NT2/D1 (cell line): ENCODE measurements at regions not wholly inside any gene's neighbourhood (a gene's known extent, or its start where the extent isn't known, plus 50 kb on each side); places are given as distances from the start of the nearest gene placed in this dataset.
"Not testable (repeated sequence)": the region's sequence is repeated elsewhere in the genome, so short reads cannot be mapped to it uniquely, and the experiment has no call there.

ENCODE experiments used
- DNase-seq: peaks from one replicate; pipeline ENCODE4 v3.0.0-alpha.2; 2011; ENCODE audit warnings: low read depth, low spot score
- H3K27me3 ChIP-seq: 2 replicates; pipeline ENCODE4 v1.6.0; 2011; ENCODE audit warnings: mild to moderate bottlenecking; ENCODE audit not compliant: insufficient read length, insufficient read depth
- H3K36me3 ChIP-seq: 2 replicates; pipeline ENCODE4 v1.6.1; 2011; ENCODE audit warnings: mild to moderate bottlenecking, low read length, mixed read lengths; ENCODE audit not compliant: insufficient read depth, insufficient read length
- H3K4me1 ChIP-seq: 2 replicates; pipeline ENCODE4 v1.5.1; 2011; ENCODE audit not compliant: insufficient read depth, insufficient read length
- H3K4me3 ChIP-seq: 2 replicates; pipeline ENCODE4 v1.5.1; 2011; ENCODE audit warnings: low read depth; ENCODE audit not compliant: insufficient read length
- H3K9ac ChIP-seq: 2 replicates; pipeline ENCODE4 v1.6.0; 2011; ENCODE audit warnings: low read depth; ENCODE audit not compliant: insufficient read length
- H3K9me3 ChIP-seq: 2 replicates; pipeline ENCODE4 v1.5.1; 2011; ENCODE audit warnings: mild to moderate bottlenecking, low read length; ENCODE audit not compliant: insufficient read depth
- SUZ12 ChIP-seq: IDR thresholded peaks from 2 replicates; pipeline ENCODE4 v1.6.1; 2011; ENCODE audit not compliant: insufficient read length, insufficient read depth; ENCODE audit errors: extremely low read depth
- YY1 ChIP-seq: IDR thresholded peaks from 2 replicates; pipeline ENCODE4 v1.6.1; 2011; ENCODE audit not compliant: insufficient read length, insufficient read depth
- ZNF274 ChIP-seq: IDR thresholded peaks from 2 replicates; pipeline ENCODE4 v1.6.1; 2011; ENCODE audit warnings: mild to moderate bottlenecking, low read depth, low read length

- DNase-seq, result no peak
- no peak for TF ChIP-seq ZNF274
- TF ChIP-seq YY1, result no peak
- TF ChIP-seq SUZ12, result no peak
- Histone ChIP-seq H3K9ac (no peak overlapping the region), H3K27me3 (no peaks in the 10 kb centered on the region), H3K36me3 (no peaks in the 10 kb centered on the region), H3K4me3 (no peak overlapping the region), H3K4me1 (no peaks in the 10 kb centered on the region), H3K9me3 (no peaks in the 10 kb centered on the region)
Measured at GRCh38 chr3:163196245-163196644, 1699.6 kb downstream of the OTOL1 start.

GRCh38 chr3:163185721-163186350 lies 1689.2 kb downstream of the OTOL1 start:
- no peak for TF ChIP-seq YY1
- TF ChIP-seq SUZ12, result no peak
- TF ChIP-seq ZNF274, result no peak
- H3K4me3 ChIP-seq, result no peak overlapping the region

GRCh38 chr3:163175970-163176369 lies 1679.4 kb downstream of the OTOL1 start:
- Histone ChIP-seq H3K4me3 (no peak overlapping the region), H3K4me1 (no peaks in the 10 kb centered on the region), H3K9me3 (no peaks in the 10 kb centered on the region), H3K9ac (no peak overlapping the region), H3K27me3 (no peaks in the 10 kb centered on the region), H3K36me3 (no peaks in the 10 kb centered on the region)
- TF ChIP-seq SUZ12, result no peak
- no peak for TF ChIP-seq YY1
- no peak for TF ChIP-seq ZNF274
- no peak for DNase-seq

More at GRCh38 chr3:163185721-163186350, 1689.2 kb downstream of the OTOL1 start:
- H3K4me1 ChIP-seq, result no peaks in the 10 kb centered on the region
- DNase-seq, result no peak
- no peaks in the 10 kb centered on the region for H3K9me3 ChIP-seq
- H3K27me3 ChIP-seq, result no peaks in the 10 kb centered on the region
- H3K36me3 ChIP-seq, result no peaks in the 10 kb centered on the region
- H3K9ac ChIP-seq, result no peak overlapping the region

GRCh38 chr3:163172513-163172912 lies 1675.9 kb downstream of the OTOL1 start:
- H3K9ac ChIP-seq, H3K9me3 ChIP-seq, H3K36me3 ChIP-seq, H3K27me3 ChIP-seq, H3K4me3 ChIP-seq, H3K4me1 ChIP-seq, DNase-seq: not testable (repeated sequence)

GRCh38 chr3:163166197-163166596 lies 1669.6 kb downstream of the OTOL1 start:
- H3K4me3 ChIP-seq, result no peak overlapping the region
- H3K36me3 ChIP-seq, result no peaks in the 10 kb centered on the region
- peaks cover 7% of the 10 kb centered on the region; the same call in 1 of the 2 replicates for H3K9me3 ChIP-seq
- DNase-seq, result no peak
- H3K9ac ChIP-seq, result no peak overlapping the region
- H3K4me1 ChIP-seq, result no peaks in the 10 kb centered on the region
- TF ChIP-seq SUZ12 (no peak), ZNF274 (no peak), YY1 (no peak)
- no peaks in the 10 kb centered on the region for H3K27me3 ChIP-seq

- H3K36me3 ChIP-seq, result no peaks in the 10 kb centered on the region
- no peak overlapping the region for H3K9ac ChIP-seq
- H3K4me3 ChIP-seq, result no peak overlapping the region
- no peak for DNase-seq
- H3K27me3 ChIP-seq, result no peaks in the 10 kb centered on the region
- H3K4me1 ChIP-seq, result no peaks in the 10 kb centered on the region
- no peak for TF ChIP-seq ZNF274
- TF ChIP-seq SUZ12, result no peak
- no peak for TF ChIP-seq YY1
- H3K9me3 ChIP-seq, result no peaks in the 10 kb centered on the region
Measured at GRCh38 chr3:163159306-163159705, 1662.7 kb downstream of the OTOL1 start.

- Histone ChIP-seq H3K9me3 (no peaks in the 10 kb centered on the region), H3K9ac (no peak overlapping the region), H3K36me3 (no peaks in the 10 kb centered on the region), H3K4me3 (no peak overlapping the region), H3K4me1 (no peaks in the 10 kb centered on the region), H3K27me3 (no peaks in the 10 kb centered on the region)
- no peak for DNase-seq
- no peak for TF ChIP-seq YY1
- TF ChIP-seq ZNF274, result no peak
- no peak for TF ChIP-seq SUZ12
Measured at GRCh38 chr3:163139600-163139999, 1643.0 kb downstream of the OTOL1 start.

- no peaks in the 10 kb centered on the region for H3K9me3 ChIP-seq
- no peaks in the 10 kb centered on the region for H3K36me3 ChIP-seq
- TF ChIP-seq SUZ12 (no peak), ZNF274 (no peak), YY1 (no peak)
- no peak overlapping the region for H3K9ac ChIP-seq
- no peaks in the 10 kb centered on the region for H3K27me3 ChIP-seq
- no peak overlapping the region for H3K4me3 ChIP-seq
- H3K4me1 ChIP-seq, result no peaks in the 10 kb centered on the region
- no peak for DNase-seq
Measured at GRCh38 chr3:163138258-163138657, 1641.7 kb downstream of the OTOL1 start.
